Thoracic aorta (tissue), 2 donors: ENCODE measurements at regions not wholly inside any gene's neighbourhood (a gene's known extent, or its start where the extent isn't known, plus 50 kb on each side); places are given as distances from the start of the nearest gene placed in this dataset.

Experiments
- ATAC-seq: fragments of 150-250 bp; one replicate; pipeline ENCODE4 v1.8.0; 2017; ENCODE audit warnings: low read depth; ENCODE audit not compliant: insufficient number of reproducible peaks, low FRiP score
- DNase-seq: peaks from one replicate; pipeline ENCODE4 v3.0.0-alpha.2; 2020; ENCODE audit warnings: low spot score
- H3K27ac ChIP-seq, 2 donors: fragments of 200-600 bp; sonication (generic); 1 replicate in 1 of 2; 2 replicates in 1 of 2; pipeline ENCODE4 v1.5.1; 2016; ENCODE audit warnings: mild to moderate bottlenecking in 2 of 2, moderate library complexity in 2 of 2
- H3K27me3 ChIP-seq: fragments of 200-600 bp; sonication (generic); replicated peaks from 2 replicates; pipeline ENCODE4 v1.6.0; 2016; ENCODE audit warnings: mild to moderate bottlenecking; ENCODE audit not compliant: insufficient read depth
- H3K36me3 ChIP-seq: fragments of 200-600 bp; sonication (generic); one replicate; pipeline ENCODE4 v1.5.1; 2016
- H3K4me1 ChIP-seq, 2 donors: fragments of 200-600 bp; sonication (generic); 1 replicate in 1 of 2; 2 replicates in 1 of 2; pipeline versions ENCODE4 v1.5.1 to v1.6.0; 2016; ENCODE audit warnings: low read depth in 2 of 2, mild to moderate bottlenecking in 1 of 2; ENCODE audit not compliant: control insufficient read depth in 1 of 2
- H3K4me3 ChIP-seq: fragments of 200-600 bp; sonication (generic); 2 replicates; pipeline ENCODE4 v1.5.1; 2016; ENCODE audit warnings: mild to moderate bottlenecking
- H3K9me3 ChIP-seq: fragments of 200-600 bp; sonication (generic); 2 replicates; pipeline ENCODE4 v1.5.1; 2016
- CTCF ChIP-seq: fragments of 200-600 bp; sonication (generic); IDR thresholded peaks from one replicate; pipeline ENCODE4 v1.5.1; 2019; ENCODE audit warnings: antibody characterized with exemption

- Histone ChIP-seq H3K27me3 (no peaks in the 10 kb centered on the region), H3K9me3 (no peaks in the 10 kb centered on the region), H3K4me1 (no peaks in the 10 kb centered on the region), H3K4me3 (no peak overlapping the region), H3K36me3 (no peaks in the 10 kb centered on the region), H3K27ac (no peak overlapping the region)
- no peak for TF ChIP-seq CTCF
- ATAC-seq (no peak), DNase-seq (no peak)
Observed at GRCh38 chr2:100716581-100716980, 103.4 kb upstream of the NPAS2 start.

- ATAC-seq, result no peak
- no peaks in the 10 kb centered on the region for H3K36me3 ChIP-seq
Observed at GRCh38 chr2:100718065-100718629, 101.8 kb upstream of the NPAS2 start.

GRCh38 chr2:100720445-100720844, 99.5 kb upstream of the NPAS2 start:
- no peak for TF ChIP-seq CTCF
- H3K9me3 ChIP-seq, result no peaks in the 10 kb centered on the region
- no peaks in the 10 kb centered on the region for H3K36me3 ChIP-seq
- no peaks in the 10 kb centered on the region for H3K27me3 ChIP-seq
- no peaks in the 10 kb centered on the region for H3K4me1 ChIP-seq
- H3K4me3 ChIP-seq, result no peak overlapping the region
- DNase-seq (no peak), ATAC-seq (no peak)
- no peak overlapping the region for H3K27ac ChIP-seq

More at GRCh38 chr2:100718065-100718629, 101.8 kb upstream of the NPAS2 start:
- TF ChIP-seq CTCF, result no peak
- H3K27ac ChIP-seq, result no peak overlapping the region
- no peaks in the 10 kb centered on the region for H3K27me3 ChIP-seq
- no peak for DNase-seq
- H3K4me1 ChIP-seq, result no peaks in the 10 kb centered on the region
- H3K9me3 ChIP-seq, result no peaks in the 10 kb centered on the region
- no peak overlapping the region for H3K4me3 ChIP-seq

- no peak for DNase-seq
- no peak for TF ChIP-seq CTCF
Observed at GRCh38 chr2:100721693-100722092, 98.2 kb upstream of the NPAS2 start.

GRCh38 chr2:100722125-100722524, 97.8 kb upstream of the NPAS2 start:
- ATAC-seq, result no peak

More at GRCh38 chr2:100721693-100722092, 98.2 kb upstream of the NPAS2 start:
- Histone ChIP-seq H3K9me3 (no peaks in the 10 kb centered on the region), H3K4me1 (no peaks in the 10 kb centered on the region), H3K36me3 (no peaks in the 10 kb centered on the region), H3K27me3 (no peaks in the 10 kb centered on the region), H3K4me3 (no peak overlapping the region), H3K27ac (no peak overlapping the region)
- no peak for ATAC-seq

More at GRCh38 chr2:100722125-100722524, 97.8 kb upstream of the NPAS2 start:
- H3K9me3 ChIP-seq, result no peaks in the 10 kb centered on the region
- H3K4me3 ChIP-seq, result no peak overlapping the region
- no peaks in the 10 kb centered on the region for H3K4me1 ChIP-seq
- H3K27ac ChIP-seq, result no peak overlapping the region
- no peaks in the 10 kb centered on the region for H3K27me3 ChIP-seq
- TF ChIP-seq CTCF, result no peak
- H3K36me3 ChIP-seq, result no peaks in the 10 kb centered on the region
- no peak for DNase-seq
